H54 (cell line): ENCODE measurements at regions not wholly inside any gene's neighbourhood (a gene's known extent, or its start where the extent isn't known, plus 50 kb on each side); places are given as distances from the start of the nearest gene placed in this dataset.
"Not testable (repeated sequence)": the region's sequence is repeated elsewhere in the genome, so short reads cannot be mapped to it uniquely, and the experiment has no call there.

Experiments
- DNase-seq: peaks from one replicate; pipeline ENCODE4 v3.0.0; 2011; ENCODE audit warnings: low spot score, mixed read lengths; ENCODE audit not compliant: insufficient read length
- FAIRE-seq: peaks from 3 replicates; lab custom pipeline; 2011; peaks lifted over from hg19 to GRCh38; lab: Jason Lieb, UNC
- POLR2A ChIP-seq: IDR thresholded peaks from 2 replicates; pipeline ENCODE4 v1.6.1; 2011; ENCODE audit warnings: low read depth, mild to moderate bottlenecking, low read length

GRCh38 chr2:87397276-87398065, 350.4 kb upstream of the PLGLB2 start:
- not testable (repeated sequence) for FAIRE-seq

GRCh38 chr2:87398567-87399305, 349.2 kb upstream of the PLGLB2 start:
- DNase-seq, FAIRE-seq: not testable (repeated sequence)

More at GRCh38 chr2:87397276-87398065, 350.4 kb upstream of the PLGLB2 start:
- DNase-seq, result not testable (repeated sequence)

- no peak for TF ChIP-seq POLR2A
- FAIRE-seq, result no peak
- DNase-seq, result no peak
Measured at GRCh38 chr2:87401726-87402345, 346.1 kb upstream of the PLGLB2 start.

GRCh38 chr2:87403893-87404175, 344.1 kb upstream of the PLGLB2 start:
- DNase-seq (no peak), FAIRE-seq (no peak)
- TF ChIP-seq POLR2A, result no peak

- DNase-seq, FAIRE-seq: not testable (repeated sequence)
Measured at GRCh38 chr2:87404411-87405255, 343.3 kb upstream of the PLGLB2 start.

- DNase-seq, FAIRE-seq: not testable (repeated sequence)
Measured at GRCh38 chr2:87405531-87406216, 342.2 kb upstream of the PLGLB2 start.

- not testable (repeated sequence) for DNase-seq, FAIRE-seq
Measured at GRCh38 chr2:87406406-87407175, 341.3 kb upstream of the PLGLB2 start.

- not testable (repeated sequence) for FAIRE-seq, DNase-seq
Measured at GRCh38 chr2:87409601-87410000, 338.3 kb upstream of the PLGLB2 start.

- not testable (repeated sequence) for FAIRE-seq, DNase-seq
Measured at GRCh38 chr2:87410371-87410770, 337.5 kb upstream of the PLGLB2 start.

- not testable (repeated sequence) for FAIRE-seq, DNase-seq
Measured at GRCh38 chr2:87412036-87412820, 335.7 kb upstream of the PLGLB2 start.

- FAIRE-seq, DNase-seq: not testable (repeated sequence)
Measured at GRCh38 chr2:87414331-87414730, 333.6 kb upstream of the PLGLB2 start.

- not testable (repeated sequence) for FAIRE-seq, DNase-seq
Measured at GRCh38 chr2:87414795-87415570, 332.9 kb upstream of the PLGLB2 start.

GRCh38 chr2:87415586-87416265, 332.2 kb upstream of the PLGLB2 start:
- not testable (repeated sequence) for FAIRE-seq, DNase-seq

GRCh38 chr2:87416266-87416592, 331.7 kb upstream of the PLGLB2 start:
- FAIRE-seq, DNase-seq: not testable (repeated sequence)

- DNase-seq, FAIRE-seq: not testable (repeated sequence)
Measured at GRCh38 chr2:87417147-87417546, 330.7 kb upstream of the PLGLB2 start.
